IPS-NIHi11 (cell line): ENCODE measurements at regions not wholly inside any gene's neighbourhood (a gene's known extent, or its start where the extent isn't known, plus 50 kb on each side); places are given as distances from the start of the nearest gene placed in this dataset.

ENCODE experiments used
- DNase-seq: peaks from one replicate; pipeline ENCODE4 v3.0.0; 2012; ENCODE audit warnings: mixed read lengths, low spot score

DNA sequence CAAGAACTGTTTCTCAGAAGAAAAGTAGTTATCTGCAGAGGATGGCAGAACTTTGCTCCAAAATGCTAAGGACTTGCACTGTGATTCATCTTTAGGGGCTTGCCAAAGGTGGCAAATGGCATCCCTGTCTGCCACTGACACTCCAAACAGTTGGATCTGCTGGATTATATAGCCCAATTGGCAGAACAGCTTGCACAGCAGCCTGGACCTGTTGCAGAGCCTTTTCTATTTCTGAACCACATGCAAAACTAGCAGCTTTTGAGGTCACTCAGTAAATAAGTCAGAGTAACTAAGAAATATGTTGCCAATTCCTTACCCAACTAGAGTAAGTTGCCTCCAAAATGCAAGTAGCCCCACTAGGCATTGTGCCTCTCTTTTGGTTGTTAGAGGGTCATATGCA, 397.5 kb upstream of the NOVA1 start:
- DNase-seq: no peak

DNA sequence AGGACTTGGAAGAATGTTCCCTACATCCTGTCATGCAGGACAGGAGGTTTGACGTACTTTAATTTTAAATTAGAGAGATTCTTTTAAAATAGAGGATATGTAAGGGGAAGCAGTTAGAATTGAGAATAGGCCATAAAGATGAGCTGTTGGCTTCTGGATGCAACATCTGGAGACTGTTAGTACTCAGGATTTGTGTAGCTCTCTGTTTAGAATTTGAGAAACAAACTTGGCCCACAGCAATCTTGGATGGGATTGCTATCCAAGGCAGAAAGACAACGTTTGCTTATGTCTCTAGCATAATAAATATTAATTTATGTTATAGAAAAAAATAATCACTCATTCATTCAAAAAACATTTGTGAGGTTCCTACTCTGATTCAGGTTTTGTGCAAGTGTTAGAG, 398.4 kb upstream of the NOVA1 start:
- DNase-seq: no peak

DNA sequence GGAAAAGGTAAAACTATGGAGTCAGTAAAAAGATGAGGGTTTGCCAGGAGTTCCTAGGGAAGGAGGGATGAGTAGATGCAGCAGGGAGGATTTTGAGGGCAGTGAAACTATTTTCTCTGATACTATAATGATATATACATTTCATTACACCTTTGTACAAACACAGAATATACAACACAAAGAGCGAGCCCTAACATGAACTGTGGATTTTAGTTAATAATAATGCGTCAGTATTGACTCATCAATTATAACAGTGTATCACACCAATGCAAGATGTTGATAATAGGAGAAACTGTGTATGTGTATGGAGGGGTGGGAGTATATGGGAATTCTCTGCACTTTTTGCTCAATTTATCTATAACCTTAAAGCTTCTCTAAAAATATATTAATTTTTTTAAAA, 404.3 kb upstream of the NOVA1 start:
- no peak for DNase-seq

GRCh38 chr14:27006570-27006969, 408.7 kb upstream of the NOVA1 start:
- DNase-seq: no peak

DNA sequence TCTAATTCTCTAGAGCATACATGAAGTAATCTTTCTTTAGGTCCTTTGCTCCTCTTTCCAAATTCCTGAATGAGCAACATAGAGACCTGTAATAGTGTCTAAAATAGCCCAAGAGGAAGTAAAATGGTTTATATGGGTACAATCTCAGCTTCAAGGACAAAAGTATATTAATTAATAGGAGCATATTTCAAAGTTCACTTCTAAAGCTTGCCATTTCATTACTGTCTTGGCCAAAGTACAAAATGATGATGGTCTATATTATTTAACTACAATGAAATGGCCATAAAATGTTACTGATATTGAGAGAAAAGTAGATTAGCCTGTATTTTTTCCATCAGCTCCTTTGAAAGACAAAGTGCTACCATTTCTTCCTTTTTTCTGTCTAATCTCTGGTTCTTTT, 410.4 kb upstream of the NOVA1 start:
- no peak for DNase-seq

DNA sequence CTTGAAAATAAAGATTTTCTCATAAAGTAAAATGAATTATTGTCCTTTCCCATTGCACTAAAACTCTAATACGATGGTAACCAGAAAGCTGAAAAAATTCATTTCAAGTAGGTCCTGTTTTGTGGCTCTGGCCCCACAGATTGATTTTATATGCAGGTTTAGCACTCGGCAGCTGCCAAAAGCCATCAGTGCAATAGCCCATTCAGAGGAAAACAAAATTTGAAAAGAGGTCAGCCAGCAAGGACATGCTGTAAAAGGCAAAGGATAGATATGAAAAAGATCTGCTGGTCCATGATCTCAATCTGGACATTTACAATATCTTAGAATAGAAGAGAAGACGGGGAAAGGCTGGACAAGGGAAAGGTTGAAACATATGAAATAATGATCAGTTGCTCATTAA, 414.8 kb upstream of the NOVA1 start:
- no peak for DNase-seq

GRCh38 chr14:27013678-27014077, 415.8 kb upstream of the NOVA1 start:
- no peak for DNase-seq

DNA sequence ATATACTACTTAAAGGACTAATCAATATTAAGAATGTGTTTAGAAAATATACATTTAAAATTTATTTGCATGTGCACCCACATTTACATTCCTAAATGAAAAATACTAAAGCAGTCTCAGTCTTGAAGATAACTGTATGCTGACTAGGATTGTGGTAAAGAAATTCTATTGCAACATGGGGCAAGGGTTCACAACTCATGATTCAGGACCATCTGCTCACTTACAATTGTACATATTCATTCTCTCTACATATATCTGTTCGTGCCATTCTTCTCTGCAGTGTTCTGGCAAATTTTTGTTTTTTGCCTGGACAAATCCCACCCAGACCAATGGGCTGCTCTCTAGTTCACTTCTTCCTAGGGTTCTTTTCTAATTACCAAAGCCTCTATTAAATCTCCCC, 417.2 kb upstream of the NOVA1 start:
- DNase-seq: no peak

- DNase-seq: no peak
Measured at GRCh38 chr14:27025648-27026047, 427.8 kb upstream of the NOVA1 start.

DNA sequence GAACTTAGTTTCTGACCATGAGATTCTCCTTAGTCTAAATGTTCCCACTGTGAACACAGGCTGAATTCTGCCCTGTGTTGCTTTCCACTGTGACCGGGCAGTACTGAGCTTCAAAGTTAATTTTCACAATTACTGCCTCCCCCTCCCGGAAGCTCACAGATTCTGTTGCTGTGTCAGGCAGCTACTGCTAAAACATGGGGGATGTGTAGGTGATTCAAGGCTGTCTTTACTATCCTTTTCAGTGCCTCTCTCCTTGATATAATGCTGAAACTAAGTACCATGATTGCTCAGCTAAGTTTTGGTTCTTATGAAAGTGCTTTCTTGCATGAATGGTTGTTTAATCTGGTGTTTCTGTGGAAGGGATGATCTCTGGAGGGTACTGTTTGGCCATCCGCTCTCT, 428.3 kb upstream of the NOVA1 start:
- no peak for DNase-seq

DNA sequence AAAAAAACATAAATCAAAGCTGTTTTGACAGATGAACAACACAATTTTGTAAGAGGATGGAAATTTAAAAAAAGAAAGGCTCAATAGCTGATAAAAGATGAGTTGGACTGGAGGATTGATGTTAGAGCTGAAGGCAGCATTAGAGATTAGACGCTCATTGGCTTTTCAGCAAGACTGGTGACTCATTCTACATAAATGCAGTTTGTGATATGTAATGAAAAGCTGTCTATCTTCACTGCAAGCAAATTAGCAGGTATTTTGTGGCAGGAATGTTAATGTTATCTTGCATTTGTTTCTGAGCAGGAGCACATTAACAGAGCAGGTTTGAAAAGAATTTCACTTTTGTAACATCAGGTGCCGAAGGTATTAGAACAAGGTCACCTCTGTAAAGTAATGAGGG, 442.7 kb upstream of the NOVA1 start:
- DNase-seq: peak; percentile 4

GRCh38 chr14:27049701-27050100, 451.9 kb upstream of the NOVA1 start:
- no peak for DNase-seq

DNA sequence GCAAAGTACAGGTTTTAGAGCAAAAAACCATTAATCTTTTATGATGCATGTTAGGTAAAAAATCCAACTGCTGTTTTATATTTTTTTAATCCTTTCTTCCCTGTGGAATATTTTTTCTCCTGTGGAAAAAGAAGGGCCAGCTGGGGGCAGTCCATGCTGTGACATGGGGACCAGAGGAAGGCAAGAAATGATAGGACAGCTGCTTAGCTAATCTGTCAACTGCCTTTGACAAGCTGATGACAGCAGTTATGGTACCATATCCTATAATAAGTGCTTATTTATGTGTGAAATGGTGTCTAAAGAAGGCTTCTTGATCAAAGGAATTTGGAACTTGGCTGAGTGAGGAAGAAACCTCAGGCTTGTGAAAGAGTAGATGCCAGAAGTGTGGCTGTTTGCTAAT, 452.4 kb upstream of the NOVA1 start:
- DNase-seq: no peak

DNA sequence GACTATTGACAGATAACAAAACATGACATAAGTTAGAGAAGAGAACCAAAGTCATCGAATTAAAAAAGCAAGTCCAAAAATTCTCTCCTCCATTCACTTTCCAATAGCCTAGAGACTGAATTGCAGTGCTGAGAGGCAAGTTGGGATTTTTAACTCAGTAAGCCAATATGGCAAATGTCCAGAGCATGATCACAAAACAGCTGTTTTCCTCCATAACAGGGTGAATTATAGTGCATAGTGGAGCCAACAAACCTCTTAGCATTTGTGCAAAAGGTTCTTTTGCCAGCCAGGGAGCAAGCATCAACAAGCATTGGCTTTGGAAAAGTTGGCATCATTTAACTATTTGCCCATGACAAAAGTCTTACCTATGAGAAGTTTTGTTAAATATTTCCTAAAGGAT, 458.8 kb upstream of the NOVA1 start:
- DNase-seq: no peak

DNA sequence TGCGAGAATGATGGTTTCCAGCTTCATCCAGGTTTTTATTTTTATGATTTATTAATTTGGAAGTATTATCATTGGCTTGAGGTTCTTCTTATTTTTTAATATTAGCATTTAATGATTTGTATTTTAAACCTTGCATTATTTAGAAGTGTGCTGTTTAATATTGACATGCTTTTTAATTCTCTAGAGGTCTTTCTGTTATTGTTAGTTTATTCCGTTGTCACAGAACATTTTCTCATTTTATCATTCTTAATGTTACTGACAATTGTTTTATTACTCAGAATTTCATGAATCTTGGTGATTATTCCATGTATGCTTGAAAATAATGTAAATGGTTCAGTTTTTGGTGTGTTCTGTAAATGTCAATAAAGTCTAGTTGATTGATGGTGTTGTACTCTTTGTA, 463.5 kb upstream of the NOVA1 start:
- DNase-seq: no peak

DNA sequence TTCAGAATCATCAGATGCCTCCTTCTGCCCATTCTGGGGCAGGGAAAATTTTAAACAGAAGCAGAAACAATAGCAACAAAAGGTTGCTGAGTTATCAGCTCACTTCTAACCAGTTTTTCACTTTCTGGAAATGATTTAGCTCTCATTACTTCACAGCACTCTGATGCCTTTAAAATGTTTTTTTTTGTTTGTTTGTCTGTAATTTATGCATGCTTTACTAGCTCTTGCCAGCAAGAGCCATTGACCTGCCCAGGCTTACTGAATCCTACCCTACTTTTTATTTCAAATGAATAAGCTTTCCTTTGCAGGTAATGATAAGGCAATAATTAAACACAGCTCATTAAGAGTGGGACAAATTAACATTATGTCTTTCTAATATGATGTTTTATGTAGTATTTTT, 466.1 kb upstream of the NOVA1 start:
- no peak for DNase-seq

DNA sequence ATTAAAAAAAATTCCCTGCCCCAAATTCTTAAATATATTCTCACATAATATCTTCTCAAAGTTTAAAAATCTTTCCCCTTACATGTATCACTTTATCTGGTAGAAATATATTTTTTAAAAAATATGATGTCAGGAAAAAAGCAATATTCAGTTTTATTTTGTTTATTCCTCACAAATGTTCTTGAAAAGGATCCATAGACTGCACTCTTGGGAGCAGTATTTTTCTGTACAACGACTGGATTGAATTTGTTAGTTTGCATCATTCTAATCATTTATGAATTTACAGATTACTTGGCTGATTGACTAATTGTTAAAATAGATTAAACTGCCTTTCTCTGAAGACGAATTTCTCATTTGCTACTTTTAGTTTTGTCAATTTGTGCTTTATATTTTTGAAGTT, 468.1 kb upstream of the NOVA1 start:
- DNase-seq: no peak

GRCh38 chr14:27067961-27068360, 470.1 kb upstream of the NOVA1 start:
- no peak for DNase-seq

DNA sequence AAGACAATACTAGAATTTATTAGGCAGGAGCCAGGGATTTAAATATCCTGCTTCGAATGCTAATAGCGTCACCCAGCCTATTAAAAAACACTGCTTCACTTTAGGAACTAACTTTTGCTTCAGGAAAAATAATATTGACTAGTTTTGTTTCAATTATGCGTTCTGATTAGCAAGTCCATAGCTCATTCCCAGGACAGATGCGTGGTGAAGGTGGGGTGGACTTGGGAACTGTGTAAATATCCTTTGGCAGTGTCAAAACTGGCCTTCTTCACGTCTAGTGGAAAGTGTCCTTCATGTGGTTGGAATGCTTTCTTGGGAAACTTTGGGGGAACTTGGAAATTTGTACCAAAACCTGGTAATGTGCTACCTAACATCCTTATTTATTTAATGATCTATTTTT, 474.8 kb upstream of the NOVA1 start:
- no peak for DNase-seq

DNA sequence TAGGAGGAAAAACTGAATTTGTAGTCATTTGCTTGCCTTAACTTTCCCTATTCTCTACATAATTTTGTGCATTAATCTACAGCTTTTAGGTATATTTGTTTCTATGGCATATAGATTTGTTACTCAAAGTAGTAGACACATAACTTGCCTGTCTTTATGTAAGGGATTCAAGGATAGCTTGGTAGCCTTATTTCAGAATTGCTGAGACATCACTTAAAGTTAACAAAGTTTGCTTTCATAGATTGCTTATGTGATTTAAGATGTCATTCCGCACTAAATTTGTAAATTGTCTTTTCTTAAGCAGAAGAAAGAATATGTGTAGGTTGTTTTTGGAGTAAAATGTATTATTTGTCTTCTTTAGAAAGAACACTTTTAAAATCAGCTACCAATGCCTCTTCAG, 477.7 kb upstream of the NOVA1 start:
- DNase-seq: no peak

GRCh38 chr14:27077214-27077613, 479.4 kb upstream of the NOVA1 start:
- DNase-seq: no peak

- no peak for DNase-seq
Measured at GRCh38 chr14:27077710-27078109, 479.9 kb upstream of the NOVA1 start.

DNA sequence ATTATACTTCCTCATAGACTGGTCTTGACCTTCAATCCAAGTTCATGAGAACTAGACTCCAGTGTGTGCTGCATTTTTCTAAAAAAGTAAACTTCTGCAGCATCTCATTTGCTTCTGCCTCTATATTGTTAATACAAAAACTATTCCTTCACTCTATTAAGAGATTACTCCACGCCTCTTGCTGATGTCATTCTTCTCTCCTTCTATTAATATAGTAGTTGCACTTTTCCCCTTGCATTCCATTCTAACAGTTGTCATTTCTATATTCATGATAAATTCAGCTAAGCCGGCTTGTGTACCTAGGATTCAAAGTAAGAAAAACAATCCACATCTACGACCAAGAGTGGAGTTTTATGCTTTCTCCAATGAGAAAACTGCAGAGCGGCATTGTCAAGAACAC, 480.4 kb upstream of the NOVA1 start:
- DNase-seq: no peak

- no peak for DNase-seq
Measured at GRCh38 chr14:27079716-27080115, 481.9 kb upstream of the NOVA1 start.

DNA sequence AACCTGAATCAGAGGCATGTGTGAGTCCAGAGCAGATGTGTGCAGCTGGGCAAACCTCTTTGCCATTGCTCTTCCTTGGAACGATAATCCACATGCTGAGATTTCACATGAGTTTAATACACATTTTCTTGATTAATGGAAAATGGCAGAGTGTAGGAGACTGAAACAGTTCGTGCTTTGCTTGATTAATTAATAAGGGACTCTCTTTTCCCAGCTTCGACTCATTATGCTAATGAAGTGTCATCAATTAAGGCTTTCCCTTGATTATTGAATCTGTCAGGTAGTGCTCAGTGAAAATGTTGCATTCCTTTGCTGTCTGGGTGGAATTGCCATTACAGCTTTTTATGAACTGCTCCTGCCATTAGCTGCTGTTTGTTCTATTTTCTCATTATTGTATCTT, 487.7 kb upstream of the NOVA1 start:
- DNase-seq: no peak
